ENCODE measurements at regions not wholly inside any gene's neighbourhood (a gene's known extent, or its start where the extent isn't known, plus 50 kb on each side); places are given as distances from the start of the nearest gene placed in this dataset.

DNA sequence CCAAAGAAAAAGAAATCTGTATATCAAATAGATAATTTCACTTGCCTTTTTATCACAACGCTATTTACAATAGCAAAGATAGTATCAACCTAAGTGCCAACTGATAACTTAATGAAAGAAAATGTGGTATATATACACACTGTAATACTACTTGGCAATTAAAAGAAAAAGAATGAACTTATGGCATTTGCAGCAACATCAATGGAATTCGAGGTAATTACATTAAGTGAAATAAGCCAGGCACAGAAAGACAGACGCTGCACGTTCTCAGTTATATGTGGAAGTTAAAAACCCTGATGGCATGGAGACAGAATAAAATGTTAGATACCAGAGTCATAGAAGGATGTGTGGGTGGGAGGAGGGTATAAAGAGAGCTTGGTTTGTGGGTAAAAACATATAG lies 1260.5 kb upstream of the PCDH9 start:
- no peak overlapping the region for H3K4me3 ChIP-seq
- no peaks in the 10 kb centered on the region for H3K9me3 ChIP-seq (replicated peaks; ENCODE audit: control insufficient read depth, insufficient read depth, low read depth, low read length)
- ATAC-seq (no peak), FAIRE-seq (no peak), DNase-seq (ENCODE audit: extremely low read depth in 1 of 4, low spot score in 3 of 4) (no peak)
- no peaks in the 10 kb centered on the region for H3K36me3 ChIP-seq (ENCODE audit: control insufficient read depth, insufficient read depth, low read length)
- H3K27me3 ChIP-seq (ENCODE audit: control insufficient read depth in 2 of 2, insufficient read depth in 2 of 2, low read length in 2 of 2): no peaks in the 10 kb centered on the region
- in situ Hi-C loops (cut with MboI) (no loop called here), intact Hi-C loops (cut with micrococcal nuclease) (no loop called here)
- H2AFZ ChIP-seq (ENCODE audit: low read depth, low read length): no peak overlapping the region
- no peaks in the 10 kb centered on the region for H3K9me1 ChIP-seq (ENCODE audit: control insufficient read depth, insufficient read depth, low read length)
- ChIA-PET POLR2A (no interaction called here), CTCF (ENCODE audit: low intra/inter-chr PET ratio) (no interaction called here)
- TF ChIP-seq, protein P1, sequence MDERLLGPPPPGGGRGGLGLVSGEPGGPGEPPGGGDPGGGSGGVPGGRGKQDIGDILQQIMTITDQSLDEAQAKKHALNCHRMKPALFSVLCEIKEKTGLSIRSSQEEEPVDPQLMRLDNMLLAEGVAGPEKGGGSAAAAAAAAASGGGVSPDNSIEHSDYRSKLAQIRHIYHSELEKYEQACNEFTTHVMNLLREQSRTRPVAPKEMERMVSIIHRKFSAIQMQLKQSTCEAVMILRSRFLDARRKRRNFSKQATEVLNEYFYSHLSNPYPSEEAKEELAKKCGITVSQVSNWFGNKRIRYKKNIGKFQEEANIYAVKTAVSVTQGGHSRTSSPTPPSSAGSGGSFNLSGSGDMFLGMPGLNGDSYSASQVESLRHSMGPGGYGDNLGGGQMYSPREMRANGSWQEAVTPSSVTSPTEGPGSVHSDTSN (CRISPR knock-in tag; IDR thresholded peaks at IDR 0.05; ENCODE audit: low read depth): no peak
- TF ChIP-seq, protein P1 (tag; conservative IDR thresholded peaks at IDR 0.05; ENCODE audit: low read depth): no peak
- TF ChIP-seq WHSC1 (IDR thresholded peaks at IDR 0.05; ENCODE audit: low read length): no peak
- no peak for TF ChIP-seq HMG20B (CRISPR knock-in tag; IDR thresholded peaks at IDR 0.05)
- no peak for TF ChIP-seq PHF21A (IDR thresholded peaks at IDR 0.05; ENCODE audit: borderline replicate concordance, low read depth)
- H3K4me1 ChIP-seq (replicated peaks in 1 of 2; ENCODE audit: control insufficient read depth in 2 of 2, insufficient read depth in 2 of 2, low read length in 2 of 2): no peaks in the 10 kb centered on the region
- no peak overlapping the region for H3K27ac ChIP-seq (ENCODE audit: extremely low read depth, low read depth, low read length)
- H3K79me2 ChIP-seq (ENCODE audit: control insufficient read depth, insufficient read depth, low read length): no peaks in the 10 kb centered on the region
- WGBS (ENCODE audit: insufficient coverage, low coverage, missing lambda C conversion rate): 3% methylated on average over 4 of the region's 4 CpGs
- BruUV-seq (replicated peaks): no TSS peak
- no peaks in the 10 kb centered on the region for H4K20me1 ChIP-seq (replicated peaks; ENCODE audit: control insufficient read depth, insufficient read depth, low read length)
- no peak overlapping the region for H3K4me2 ChIP-seq (ENCODE audit: insufficient read depth, low read length)
- no peak overlapping the region for H3K9ac ChIP-seq (ENCODE audit: insufficient read depth in 1 of 2, low read depth in 2 of 2, low read length in 2 of 2)

Measured in K562 (cell line).